SU-DHL-6 (cell line): ENCODE measurements at regions not wholly inside any gene's neighbourhood (a gene's known extent, or its start where the extent isn't known, plus 50 kb on each side); places are given as distances from the start of the nearest gene placed in this dataset.
"Not testable (repeated sequence)": the region's sequence is repeated elsewhere in the genome, so short reads cannot be mapped to it uniquely, and the experiment has no call there.

Experiments used
- CTCF ChIP-seq: fragments of 200-600 bp; sonication (generic); IDR thresholded peaks from one replicate; pipeline ENCODE4 v1.5.1; 2017; ENCODE audit warnings: antibody characterized with exemption, mild to moderate bottlenecking, low read length, moderate library complexity; ENCODE audit not compliant: insufficient read depth, poor library complexity, severe bottlenecking
- EZH2phosphoT487 ChIP-seq: fragments of 200-600 bp; sonication (generic), shearing (Covaris generic); conservative IDR thresholded peaks from 2 replicates; pipeline ENCODE4 v1.6.1; 2018; ENCODE audit warnings: mild to moderate bottlenecking, antibody characterized with exemption, low read length, moderate library complexity, mixed read lengths

DNA sequence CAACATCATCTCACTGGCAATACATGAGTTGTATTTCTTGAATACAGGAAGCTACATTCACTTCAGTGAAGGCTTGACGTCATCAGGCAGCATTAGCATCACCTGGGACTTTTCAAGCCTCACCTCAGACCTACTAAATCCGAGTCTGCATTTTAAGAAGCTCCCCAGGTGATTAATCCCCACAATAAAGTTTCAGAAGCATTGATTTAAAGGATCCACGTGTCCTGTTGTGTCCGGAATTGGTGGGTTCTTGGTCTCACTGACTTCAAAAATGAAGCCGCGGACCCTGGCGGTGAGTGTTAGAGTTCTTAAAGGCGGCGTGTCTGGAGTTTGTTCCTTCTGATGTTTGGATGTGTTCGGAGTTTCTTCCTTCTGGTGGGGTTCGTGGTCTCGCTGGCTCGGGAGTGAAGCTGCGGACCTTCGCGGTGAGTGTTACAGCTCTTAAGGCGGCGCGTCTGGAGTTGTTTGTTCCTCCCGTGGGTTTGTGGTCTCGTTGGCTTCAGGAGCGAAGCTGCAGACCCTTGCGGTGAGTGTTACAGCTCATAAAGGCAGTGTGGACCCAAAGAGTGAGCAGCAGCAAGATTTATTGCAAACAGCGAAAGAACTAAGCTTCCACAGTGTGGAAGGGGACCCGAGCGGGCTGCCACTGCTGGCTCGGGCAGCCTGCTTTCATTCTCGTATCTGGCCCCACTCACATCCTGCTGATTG, 121.3 kb upstream of the ANKH start:
- not testable (repeated sequence) for TF ChIP-seq CTCF, EZH2phosphoT487
